SK-N-SH treated with all-trans-retinoic acid at 6 μM for 48 hours (cell line): ENCODE measurements at regions not wholly inside any gene's neighbourhood (a gene's known extent, or its start where the extent isn't known, plus 50 kb on each side); places are given as distances from the start of the nearest gene placed in this dataset.

Source experiments
- ATAC-seq: fragments of 200-7000 bp; cut with Tn5 transposase; 3 replicates; pipeline ENCODE4 v1.9.1; 2020; ENCODE audit warnings: mild to moderate bottlenecking, moderate library complexity
- BACH2 ChIP-seq: fragments of 250-450 bp; sonication (Bioruptor Pico); IDR thresholded peaks from 2 replicates; pipeline ENCODE4 v1.9.0; 2021; ENCODE audit warnings: mild to moderate bottlenecking, borderline replicate concordance
- CSDC2 ChIP-seq: fragments of 250-450 bp; sonication (Bioruptor Pico); IDR thresholded peaks from 2 replicates; pipeline ENCODE4 v1.5.0; 2020; ENCODE audit warnings: mild to moderate bottlenecking, moderate library complexity
- ESRRG ChIP-seq: fragments of 250-450 bp; sonication (Bioruptor Pico); IDR thresholded peaks from 2 replicates; pipeline ENCODE4 v1.6.1; 2021; ENCODE audit warnings: mild to moderate bottlenecking
- GLIS3 ChIP-seq: fragments of 250-450 bp; sonication (Bioruptor Pico); IDR thresholded peaks from 2 replicates; pipeline ENCODE4 v1.5.0; 2020; ENCODE audit warnings: mild to moderate bottlenecking, moderate library complexity
- ISL1 ChIP-seq: fragments of 250-450 bp; sonication (Bioruptor Pico); IDR thresholded peaks from 2 replicates; pipeline ENCODE4 v2.1.2; 2022; ENCODE audit warnings: mild to moderate bottlenecking, moderate library complexity
- OSR1 ChIP-seq: fragments of 250-450 bp; sonication (Bioruptor Pico); IDR thresholded peaks from 2 replicates; pipeline ENCODE4 v1.8.0; 2022; ENCODE audit warnings: moderate library complexity, mild to moderate bottlenecking, inconsistent platforms
- PPARA ChIP-seq: fragments of 250-450 bp; sonication (Bioruptor Pico); IDR thresholded peaks from 2 replicates; pipeline ENCODE4 v1.5.0; 2020; ENCODE audit warnings: mild to moderate bottlenecking, borderline replicate concordance
- RARB ChIP-seq: fragments of 250-450 bp; sonication (Bioruptor Pico); IDR thresholded peaks from 2 replicates; pipeline ENCODE4 v1.8.0; 2021; ENCODE audit warnings: mild to moderate bottlenecking, moderate library complexity
- TCF4 ChIP-seq: fragments of 250-450 bp; sonication (Bioruptor Pico); IDR thresholded peaks from 2 replicates; pipeline ENCODE4 v1.8.0; 2021; ENCODE audit warnings: mild to moderate bottlenecking, moderate library complexity, borderline replicate concordance
- TOX ChIP-seq: fragments of 250-450 bp; sonication (Bioruptor Pico); IDR thresholded peaks from 2 replicates; pipeline ENCODE4 v1.8.0; 2021; ENCODE audit warnings: mild to moderate bottlenecking, moderate library complexity, borderline replicate concordance
- ZC3H10 ChIP-seq: fragments of 250-450 bp; sonication (Bioruptor Pico); IDR thresholded peaks from 2 replicates; pipeline ENCODE4 v1.5.1; 2021; ENCODE audit warnings: mild to moderate bottlenecking, moderate library complexity
- ZFP3 ChIP-seq: fragments of 250-450 bp; sonication (Bioruptor Pico); IDR thresholded peaks from 2 replicates; pipeline ENCODE4 v1.5.0; 2020; ENCODE audit warnings: mild to moderate bottlenecking, moderate library complexity
- ZFP30 ChIP-seq: fragments of 450-650 bp; formaldehyde crosslinking; IDR thresholded peaks from 2 replicates; pipeline ENCODE4 v1.5.0; 2022; ENCODE audit warnings: mild to moderate bottlenecking, moderate library complexity
- ZNF565 ChIP-seq: fragments of 450-650 bp; formaldehyde crosslinking; conservative IDR thresholded peaks from 2 replicates; pipeline ENCODE4 v1.5.0; 2020; ENCODE audit warnings: low read depth, mild to moderate bottlenecking, moderate library complexity
- ZNF70 ChIP-seq: fragments of 450-650 bp; formaldehyde crosslinking; IDR thresholded peaks from 2 replicates; pipeline ENCODE4 v1.5.0; 2020; ENCODE audit warnings: mild to moderate bottlenecking, moderate library complexity
- ZNF8 ChIP-seq: fragments of 450-650 bp; formaldehyde crosslinking; IDR thresholded peaks from 2 replicates; pipeline ENCODE4 v1.5.0; 2020; ENCODE audit warnings: mild to moderate bottlenecking, moderate library complexity
- TF ChIP-seq, protein P1 (sequence below): fragments of 250-450 bp; sonication (Bioruptor Pico); IDR thresholded peaks from 2 replicates; pipeline ENCODE4 v1.8.0; 2021; ENCODE audit warnings: low read depth, mild to moderate bottlenecking, moderate library complexity, borderline replicate concordance
- TF ChIP-seq, protein P2 (sequence below): fragments of 250-450 bp; sonication (Bioruptor Pico); IDR thresholded peaks from 2 replicates; pipeline ENCODE4 v1.5.1; 2021; ENCODE audit warnings: mild to moderate bottlenecking, moderate library complexity
- TF ChIP-seq, protein P3 (sequence below): fragments of 250-450 bp; sonication (Bioruptor Pico); IDR thresholded peaks from 2 replicates; pipeline ENCODE4 v1.5.0; 2020; ENCODE audit warnings: mild to moderate bottlenecking, moderate library complexity
- TF ChIP-seq, protein P4 (sequence below): fragments of 250-450 bp; sonication (Bioruptor Pico); IDR thresholded peaks from 2 replicates; pipeline ENCODE4 v1.8.0; 2020; ENCODE audit warnings: mild to moderate bottlenecking, moderate library complexity, borderline replicate concordance
- TF ChIP-seq, protein P5 (sequence below): fragments of 250-450 bp; sonication (Bioruptor Pico); IDR thresholded peaks from 2 replicates; pipeline ENCODE4 v1.5.1; 2020; ENCODE audit warnings: low read depth, mild to moderate bottlenecking, moderate library complexity

DNA sequence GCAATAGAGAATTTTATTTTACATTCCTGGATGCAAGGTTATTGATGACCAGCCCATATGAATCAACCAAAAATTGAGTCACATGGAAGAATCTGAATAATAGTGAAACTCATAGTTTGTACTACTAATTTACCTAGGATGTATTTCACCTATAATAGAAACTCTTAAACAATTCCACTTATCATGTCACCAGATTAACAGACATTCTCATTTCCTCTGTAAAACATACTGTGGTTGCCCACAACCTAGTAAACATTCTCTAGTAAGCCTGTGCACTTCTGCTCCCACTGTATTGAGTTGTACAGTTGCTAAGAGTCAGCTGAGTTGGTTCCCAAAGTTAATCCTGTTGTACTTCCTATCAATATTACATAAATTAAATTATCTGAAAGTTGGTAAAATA lies 196.6 kb upstream of the TMTC1 start:
- no peak for ATAC-seq
- TF ChIP-seq, protein P1, sequence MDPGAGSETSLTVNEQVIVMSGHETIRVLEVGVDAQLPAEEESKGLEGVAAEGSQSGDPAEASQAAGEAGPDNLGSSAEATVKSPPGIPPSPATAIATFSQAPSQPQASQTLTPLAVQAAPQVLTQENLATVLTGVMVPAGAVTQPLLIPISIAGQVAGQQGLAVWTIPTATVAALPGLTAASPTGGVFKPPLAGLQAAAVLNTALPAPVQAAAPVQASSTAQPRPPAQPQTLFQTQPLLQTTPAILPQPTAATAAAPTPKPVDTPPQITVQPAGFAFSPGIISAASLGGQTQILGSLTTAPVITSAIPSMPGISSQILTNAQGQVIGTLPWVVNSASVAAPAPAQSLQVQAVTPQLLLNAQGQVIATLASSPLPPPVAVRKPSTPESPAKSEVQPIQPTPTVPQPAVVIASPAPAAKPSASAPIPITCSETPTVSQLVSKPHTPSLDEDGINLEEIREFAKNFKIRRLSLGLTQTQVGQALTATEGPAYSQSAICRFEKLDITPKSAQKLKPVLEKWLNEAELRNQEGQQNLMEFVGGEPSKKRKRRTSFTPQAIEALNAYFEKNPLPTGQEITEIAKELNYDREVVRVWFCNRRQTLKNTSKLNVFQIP (CRISPR knock-in tag): no peak
- TF ChIP-seq CSDC2 (CRISPR knock-in tag) (no peak), ZNF8 (CRISPR knock-in tag) (no peak), ESRRG (CRISPR knock-in tag) (no peak), ZC3H10 (CRISPR knock-in tag) (no peak), PPARA (CRISPR knock-in tag) (no peak), RARB (CRISPR knock-in tag) (no peak), ZFP3 (CRISPR knock-in tag) (no peak), TCF4 (CRISPR knock-in tag) (no peak), OSR1 (CRISPR knock-in tag) (no peak), ZFP30 (CRISPR knock-in tag) (no peak), GLIS3 (CRISPR knock-in tag) (no peak), TOX (CRISPR knock-in tag) (no peak), ZNF565 (no peak), ISL1 (CRISPR knock-in tag) (no peak)
- TF ChIP-seq, protein P2, sequence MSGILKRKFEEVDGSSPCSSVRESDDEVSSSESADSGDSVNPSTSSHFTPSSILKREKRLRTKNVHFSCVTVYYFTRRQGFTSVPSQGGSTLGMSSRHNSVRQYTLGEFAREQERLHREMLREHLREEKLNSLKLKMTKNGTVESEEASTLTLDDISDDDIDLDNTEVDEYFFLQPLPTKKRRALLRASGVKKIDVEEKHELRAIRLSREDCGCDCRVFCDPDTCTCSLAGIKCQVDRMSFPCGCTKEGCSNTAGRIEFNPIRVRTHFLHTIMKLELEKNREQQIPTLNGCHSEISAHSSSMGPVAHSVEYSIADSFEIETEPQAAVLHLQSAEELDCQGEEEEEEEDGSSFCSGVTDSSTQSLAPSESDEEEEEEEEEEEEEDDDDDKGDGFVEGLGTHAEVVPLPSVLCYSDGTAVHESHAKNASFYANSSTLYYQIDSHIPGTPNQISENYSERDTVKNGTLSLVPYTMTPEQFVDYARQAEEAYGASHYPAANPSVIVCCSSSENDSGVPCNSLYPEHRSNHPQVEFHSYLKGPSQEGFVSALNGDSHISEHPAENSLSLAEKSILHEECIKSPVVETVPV: no peak
- TF ChIP-seq, protein P3, sequence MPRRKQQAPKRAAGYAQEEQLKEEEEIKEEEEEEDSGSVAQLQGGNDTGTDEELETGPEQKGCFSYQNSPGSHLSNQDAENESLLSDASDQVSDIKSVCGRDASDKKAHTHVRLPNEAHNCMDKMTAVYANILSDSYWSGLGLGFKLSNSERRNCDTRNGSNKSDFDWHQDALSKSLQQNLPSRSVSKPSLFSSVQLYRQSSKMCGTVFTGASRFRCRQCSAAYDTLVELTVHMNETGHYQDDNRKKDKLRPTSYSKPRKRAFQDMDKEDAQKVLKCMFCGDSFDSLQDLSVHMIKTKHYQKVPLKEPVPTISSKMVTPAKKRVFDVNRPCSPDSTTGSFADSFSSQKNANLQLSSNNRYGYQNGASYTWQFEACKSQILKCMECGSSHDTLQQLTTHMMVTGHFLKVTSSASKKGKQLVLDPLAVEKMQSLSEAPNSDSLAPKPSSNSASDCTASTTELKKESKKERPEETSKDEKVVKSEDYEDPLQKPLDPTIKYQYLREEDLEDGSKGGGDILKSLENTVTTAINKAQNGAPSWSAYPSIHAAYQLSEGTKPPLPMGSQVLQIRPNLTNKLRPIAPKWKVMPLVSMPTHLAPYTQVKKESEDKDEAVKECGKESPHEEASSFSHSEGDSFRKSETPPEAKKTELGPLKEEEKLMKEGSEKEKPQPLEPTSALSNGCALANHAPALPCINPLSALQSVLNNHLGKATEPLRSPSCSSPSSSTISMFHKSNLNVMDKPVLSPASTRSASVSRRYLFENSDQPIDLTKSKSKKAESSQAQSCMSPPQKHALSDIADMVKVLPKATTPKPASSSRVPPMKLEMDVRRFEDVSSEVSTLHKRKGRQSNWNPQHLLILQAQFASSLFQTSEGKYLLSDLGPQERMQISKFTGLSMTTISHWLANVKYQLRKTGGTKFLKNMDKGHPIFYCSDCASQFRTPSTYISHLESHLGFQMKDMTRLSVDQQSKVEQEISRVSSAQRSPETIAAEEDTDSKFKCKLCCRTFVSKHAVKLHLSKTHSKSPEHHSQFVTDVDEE (CRISPR knock-in tag): no peak
- TF ChIP-seq, protein P4, sequence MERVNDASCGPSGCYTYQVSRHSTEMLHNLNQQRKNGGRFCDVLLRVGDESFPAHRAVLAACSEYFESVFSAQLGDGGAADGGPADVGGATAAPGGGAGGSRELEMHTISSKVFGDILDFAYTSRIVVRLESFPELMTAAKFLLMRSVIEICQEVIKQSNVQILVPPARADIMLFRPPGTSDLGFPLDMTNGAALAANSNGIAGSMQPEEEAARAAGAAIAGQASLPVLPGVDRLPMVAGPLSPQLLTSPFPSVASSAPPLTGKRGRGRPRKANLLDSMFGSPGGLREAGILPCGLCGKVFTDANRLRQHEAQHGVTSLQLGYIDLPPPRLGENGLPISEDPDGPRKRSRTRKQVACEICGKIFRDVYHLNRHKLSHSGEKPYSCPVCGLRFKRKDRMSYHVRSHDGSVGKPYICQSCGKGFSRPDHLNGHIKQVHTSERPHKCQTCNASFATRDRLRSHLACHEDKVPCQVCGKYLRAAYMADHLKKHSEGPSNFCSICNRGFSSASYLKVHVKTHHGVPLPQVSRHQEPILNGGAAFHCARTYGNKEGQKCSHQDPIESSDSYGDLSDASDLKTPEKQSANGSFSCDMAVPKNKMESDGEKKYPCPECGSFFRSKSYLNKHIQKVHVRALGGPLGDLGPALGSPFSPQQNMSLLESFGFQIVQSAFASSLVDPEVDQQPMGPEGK (CRISPR knock-in tag): no peak
- TF ChIP-seq, all 23 proteins: peak for 0

DNA sequence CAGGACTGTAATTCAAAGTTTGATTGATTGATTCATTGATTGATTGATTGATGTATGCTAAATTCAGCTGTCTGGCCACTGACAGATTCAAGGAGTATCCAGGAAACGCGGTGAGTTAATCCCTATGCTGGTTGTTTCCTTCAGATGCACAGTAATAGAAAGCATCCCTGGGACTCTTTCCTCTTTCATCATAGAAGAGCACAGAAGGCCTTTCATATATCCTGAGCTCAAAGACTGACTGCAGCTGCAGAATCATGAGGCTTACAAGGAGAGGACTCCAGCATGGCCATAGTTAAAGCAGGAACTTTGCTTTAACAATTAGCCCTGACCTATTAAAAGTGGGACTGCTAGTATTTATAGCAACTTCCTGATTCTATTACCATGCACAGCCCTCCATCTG lies 187.7 kb upstream of the TMTC1 start:
- no peak for ATAC-seq

More for the DNA sequence above, 187.7 kb upstream of the TMTC1 start:
- no peak for TF ChIP-seq ZNF565
- TF ChIP-seq, protein P1 (CRISPR knock-in tag): no peak
- no peak for TF ChIP-seq ZFP3 (CRISPR knock-in tag)
- TF ChIP-seq ISL1 (CRISPR knock-in tag): no peak
- TF ChIP-seq ZNF70 (CRISPR knock-in tag): no peak
- no peak for TF ChIP-seq ZNF8 (CRISPR knock-in tag)
- TF ChIP-seq ESRRG (CRISPR knock-in tag): no peak
- TF ChIP-seq, protein P5, sequence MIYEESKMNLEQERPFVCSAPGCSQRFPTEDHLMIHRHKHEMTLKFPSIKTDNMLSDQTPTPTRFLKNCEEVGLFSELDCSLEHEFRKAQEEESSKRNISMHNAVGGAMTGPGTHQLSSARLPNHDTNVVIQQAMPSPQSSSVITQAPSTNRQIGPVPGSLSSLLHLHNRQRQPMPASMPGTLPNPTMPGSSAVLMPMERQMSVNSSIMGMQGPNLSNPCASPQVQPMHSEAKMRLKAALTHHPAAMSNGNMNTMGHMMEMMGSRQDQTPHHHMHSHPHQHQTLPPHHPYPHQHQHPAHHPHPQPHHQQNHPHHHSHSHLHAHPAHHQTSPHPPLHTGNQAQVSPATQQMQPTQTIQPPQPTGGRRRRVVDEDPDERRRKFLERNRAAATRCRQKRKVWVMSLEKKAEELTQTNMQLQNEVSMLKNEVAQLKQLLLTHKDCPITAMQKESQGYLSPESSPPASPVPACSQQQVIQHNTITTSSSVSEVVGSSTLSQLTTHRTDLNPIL (CRISPR knock-in tag): no peak
- TF ChIP-seq, protein P4 (CRISPR knock-in tag): no peak
- no peak for TF ChIP-seq ZC3H10 (CRISPR knock-in tag)
- TF ChIP-seq TOX (CRISPR knock-in tag): no peak
- no peak for TF ChIP-seq BACH2
- TF ChIP-seq CSDC2 (CRISPR knock-in tag): no peak
- TF ChIP-seq, all 23 proteins: peak for 0
